K562 (cell line): ENCODE measurements at regions not wholly inside any gene's neighbourhood (a gene's known extent, or its start where the extent isn't known, plus 50 kb on each side); places are given as distances from the start of the nearest gene placed in this dataset.

Experiments
- ARID2 ChIP-seq: fragments of 450-650 bp; IDR thresholded peaks from 2 replicates; pipeline ENCODE4 v1.6.1; 2017; ENCODE audit warnings: antibody characterized with exemption, mild to moderate bottlenecking
- CCNT2 ChIP-seq: IDR thresholded peaks from 2 replicates; pipeline ENCODE4 v1.6.1; 2011; ENCODE audit warnings: borderline replicate concordance, low read depth, mild to moderate bottlenecking, moderate library complexity, mixed read lengths, low read length; ENCODE audit not compliant: insufficient read length; ENCODE audit errors: extremely low read depth
- CREB1 ChIP-seq, 2 experiments: sonication (generic) in 1 of 2; formaldehyde crosslinking in 1 of 2; IDR thresholded peaks; 2 replicates each; pipeline versions ENCODE4 v1.6.1 to v1.8.0; 2012 to 2022; ENCODE audit warnings: inconsistent platforms in 1 of 2, mild to moderate bottlenecking in 1 of 2, missing genetic modification reagents in 1 of 2, moderate library complexity in 1 of 2
- CXXC5 ChIP-seq: fragments of 250-450 bp; sonication (Bioruptor Pico); IDR thresholded peaks from 2 replicates; pipeline ENCODE4 v1.8.0; 2022; ENCODE audit warnings: inconsistent platforms, mild to moderate bottlenecking, moderate library complexity
- MCM3 ChIP-seq: fragments of 450-650 bp; IDR thresholded peaks from 2 replicates; pipeline ENCODE4 v1.6.1; 2016
- NCOR1 ChIP-seq: fragments of 450-650 bp; IDR thresholded peaks from 2 replicates; pipeline ENCODE4 v1.6.1; 2016; ENCODE audit warnings: mild to moderate bottlenecking, moderate library complexity
- SOX6 ChIP-seq: fragments of 450-650 bp; IDR thresholded peaks from 2 replicates; pipeline ENCODE4 v1.6.1; 2014; ENCODE audit warnings: mild to moderate bottlenecking
- TAF1 ChIP-seq: IDR thresholded peaks from 2 replicates; pipeline ENCODE4 v1.6.1; 2011; ENCODE audit warnings: mild to moderate bottlenecking, low read length, moderate library complexity; ENCODE audit not compliant: insufficient read depth, control insufficient read depth, severe bottlenecking; ENCODE audit errors: extremely low read depth
- TEAD1 ChIP-seq, 2 experiments: fragments of 450-650 bp in 1 of 2; sonication (generic) in 1 of 2; formaldehyde crosslinking; IDR thresholded peaks; 2 replicates each; pipeline versions ENCODE4 v1.4.0 to v1.8.0; 2020 to 2022; ENCODE audit warnings: mild to moderate bottlenecking in 2 of 2, missing genetic modification reagents in 1 of 2
- YY1 ChIP-seq, 3 experiments: IDR thresholded peaks; 2 replicates each; pipeline ENCODE4 v1.6.1; 2011; ENCODE audit warnings: low read length in 2 of 3, mild to moderate bottlenecking in 2 of 3, moderate library complexity in 2 of 3, borderline replicate concordance in 1 of 3, control low read depth in 1 of 3, low read depth in 1 of 3; ENCODE audit not compliant: insufficient read depth in 3 of 3, insufficient replicate concordance in 2 of 3, control insufficient read depth in 1 of 3, insufficient read length in 1 of 3; ENCODE audit errors: extremely low read depth in 1 of 3
- ZKSCAN8 ChIP-seq: fragments of 200-800 bp; sonication (Bioruptor generic); IDR thresholded peaks from 2 replicates; pipeline ENCODE4 v1.6.1; 2016; ENCODE audit warnings: missing genetic modification characterization, missing compliant biosample characterization
- TF ChIP-seq, protein P1 (sequence below): sonication (generic); formaldehyde crosslinking; IDR thresholded peaks from 2 replicates; pipeline ENCODE4 v1.8.0; 2023; ENCODE audit warnings: mild to moderate bottlenecking, missing genetic modification reagents
- TF ChIP-seq, protein P2 (sequence below): fragments of 450-650 bp; formaldehyde crosslinking; IDR thresholded peaks from 2 replicates; pipeline ENCODE4 v1.4.0; 2022; ENCODE audit warnings: missing genetic modification characterization
- TF ChIP-seq, protein P3 (sequence below): sonication (generic); formaldehyde crosslinking; IDR thresholded peaks from 2 replicates; pipeline ENCODE4 v1.8.0; 2023; ENCODE audit warnings: missing genetic modification reagents, mild to moderate bottlenecking, borderline replicate concordance
- TF ChIP-seq, protein P4 (sequence below): fragments of 250-450 bp; sonication (Bioruptor Pico); IDR thresholded peaks from 2 replicates; pipeline ENCODE4 v1.5.0; 2020; ENCODE audit warnings: mild to moderate bottlenecking

DNA sequence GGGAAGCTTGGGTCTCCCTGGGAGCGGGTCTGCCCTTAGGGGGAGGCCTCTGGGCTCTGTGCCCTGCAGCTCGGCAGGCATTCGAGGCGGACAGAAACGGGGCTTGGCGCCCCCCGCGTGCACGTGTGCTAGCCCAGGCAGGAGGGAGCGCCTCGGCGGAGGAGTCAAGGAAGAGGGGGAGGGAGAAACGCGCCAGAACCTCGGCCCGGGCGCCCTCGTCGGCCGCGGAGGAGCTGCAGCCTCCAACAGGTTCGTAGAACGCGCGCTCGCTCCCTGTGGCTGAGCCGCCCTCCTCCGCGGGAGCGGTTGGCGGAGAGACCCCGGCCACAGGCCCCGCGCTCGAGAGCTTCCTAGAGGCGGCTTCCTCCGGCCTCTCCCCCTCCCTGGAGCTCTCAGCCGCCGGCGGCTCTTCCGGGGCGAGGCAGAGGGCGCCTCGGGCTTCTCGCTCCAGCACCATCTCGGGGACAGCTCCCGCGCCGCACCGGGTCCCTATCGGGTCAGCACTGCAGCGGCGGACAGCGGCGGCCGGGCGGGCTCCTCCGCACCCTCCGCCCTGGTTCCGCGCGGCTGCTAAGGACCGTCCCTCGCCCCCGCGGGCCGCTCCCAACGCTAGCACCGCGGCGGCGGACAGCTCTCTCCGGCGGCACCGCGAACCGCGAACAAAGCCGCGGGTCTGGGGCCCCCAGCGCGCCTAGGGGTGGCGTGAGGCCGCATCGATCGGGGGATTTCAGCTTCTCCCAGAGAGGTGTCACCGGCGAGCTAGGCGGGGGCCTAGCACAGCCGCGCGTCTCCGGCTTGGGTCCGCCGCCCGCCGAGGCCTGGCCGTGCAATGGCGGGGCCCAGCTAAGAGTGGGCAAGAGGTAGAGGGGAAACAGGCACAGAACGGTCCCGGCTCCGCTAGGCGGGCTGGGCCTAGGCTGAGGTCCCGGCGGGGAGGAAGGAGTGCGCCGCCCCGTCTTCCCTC is 74.6 kb upstream of the CPLX2 start (continued):
- TF ChIP-seq CREB1 (IDR thresholded peaks at IDR 0.05) (0 out of 2 replicates have a peak, but pooled peaks have one; percentile 28), CREB1 (CRISPR knock-in tag; IDR thresholded peaks at IDR 0.05) (peak; percentile 88), CXXC5 (CRISPR knock-in tag) (peak; percentile 95), CCNT2 (peak; percentile 61), SOX6 (no peak), YY1 (IDR thresholded peaks at IDR 0.05; ENCODE audit: borderline replicate concordance in 1 of 3, control insufficient read depth in 1 of 3, extremely low read depth in 1 of 3, insufficient read depth in 3 of 3, insufficient read length in 1 of 3, insufficient replicate concordance in 2 of 3, low read depth in 1 of 3, low read length in 2 of 3) (peak in 1 of 3 experiments; percentile 40), ZKSCAN8 (CRISPR knock-in tag) (0 out of 2 replicates have a peak, but pooled peaks have one; percentile 36), TAF1 (no peak), MCM3 (no peak), ARID2 (no peak), TEAD1 (CRISPR knock-in tag; IDR thresholded peaks at IDR 0.05) (peak; percentile 50 to 97; a peak in 3 of 4 replicates), NCOR1 (no peak)
- TF ChIP-seq, protein P1, sequence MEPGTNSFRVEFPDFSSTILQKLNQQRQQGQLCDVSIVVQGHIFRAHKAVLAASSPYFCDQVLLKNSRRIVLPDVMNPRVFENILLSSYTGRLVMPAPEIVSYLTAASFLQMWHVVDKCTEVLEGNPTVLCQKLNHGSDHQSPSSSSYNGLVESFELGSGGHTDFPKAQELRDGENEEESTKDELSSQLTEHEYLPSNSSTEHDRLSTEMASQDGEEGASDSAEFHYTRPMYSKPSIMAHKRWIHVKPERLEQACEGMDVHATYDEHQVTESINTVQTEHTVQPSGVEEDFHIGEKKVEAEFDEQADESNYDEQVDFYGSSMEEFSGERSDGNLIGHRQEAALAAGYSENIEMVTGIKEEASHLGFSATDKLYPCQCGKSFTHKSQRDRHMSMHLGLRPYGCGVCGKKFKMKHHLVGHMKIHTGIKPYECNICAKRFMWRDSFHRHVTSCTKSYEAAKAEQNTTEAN: peak; percentile 95
- TF ChIP-seq, protein P2, sequence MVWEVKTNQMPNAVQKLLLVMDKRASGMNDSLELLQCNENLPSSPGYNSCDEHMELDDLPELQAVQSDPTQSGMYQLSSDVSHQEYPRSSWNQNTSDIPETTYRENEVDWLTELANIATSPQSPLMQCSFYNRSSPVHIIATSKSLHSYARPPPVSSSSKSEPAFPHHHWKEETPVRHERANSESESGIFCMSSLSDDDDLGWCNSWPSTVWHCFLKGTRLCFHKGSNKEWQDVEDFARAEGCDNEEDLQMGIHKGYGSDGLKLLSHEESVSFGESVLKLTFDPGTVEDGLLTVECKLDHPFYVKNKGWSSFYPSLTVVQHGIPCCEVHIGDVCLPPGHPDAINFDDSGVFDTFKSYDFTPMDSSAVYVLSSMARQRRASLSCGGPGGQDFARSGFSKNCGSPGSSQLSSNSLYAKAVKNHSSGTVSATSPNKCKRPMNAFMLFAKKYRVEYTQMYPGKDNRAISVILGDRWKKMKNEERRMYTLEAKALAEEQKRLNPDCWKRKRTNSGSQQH: no peak
- TF ChIP-seq, protein P3, sequence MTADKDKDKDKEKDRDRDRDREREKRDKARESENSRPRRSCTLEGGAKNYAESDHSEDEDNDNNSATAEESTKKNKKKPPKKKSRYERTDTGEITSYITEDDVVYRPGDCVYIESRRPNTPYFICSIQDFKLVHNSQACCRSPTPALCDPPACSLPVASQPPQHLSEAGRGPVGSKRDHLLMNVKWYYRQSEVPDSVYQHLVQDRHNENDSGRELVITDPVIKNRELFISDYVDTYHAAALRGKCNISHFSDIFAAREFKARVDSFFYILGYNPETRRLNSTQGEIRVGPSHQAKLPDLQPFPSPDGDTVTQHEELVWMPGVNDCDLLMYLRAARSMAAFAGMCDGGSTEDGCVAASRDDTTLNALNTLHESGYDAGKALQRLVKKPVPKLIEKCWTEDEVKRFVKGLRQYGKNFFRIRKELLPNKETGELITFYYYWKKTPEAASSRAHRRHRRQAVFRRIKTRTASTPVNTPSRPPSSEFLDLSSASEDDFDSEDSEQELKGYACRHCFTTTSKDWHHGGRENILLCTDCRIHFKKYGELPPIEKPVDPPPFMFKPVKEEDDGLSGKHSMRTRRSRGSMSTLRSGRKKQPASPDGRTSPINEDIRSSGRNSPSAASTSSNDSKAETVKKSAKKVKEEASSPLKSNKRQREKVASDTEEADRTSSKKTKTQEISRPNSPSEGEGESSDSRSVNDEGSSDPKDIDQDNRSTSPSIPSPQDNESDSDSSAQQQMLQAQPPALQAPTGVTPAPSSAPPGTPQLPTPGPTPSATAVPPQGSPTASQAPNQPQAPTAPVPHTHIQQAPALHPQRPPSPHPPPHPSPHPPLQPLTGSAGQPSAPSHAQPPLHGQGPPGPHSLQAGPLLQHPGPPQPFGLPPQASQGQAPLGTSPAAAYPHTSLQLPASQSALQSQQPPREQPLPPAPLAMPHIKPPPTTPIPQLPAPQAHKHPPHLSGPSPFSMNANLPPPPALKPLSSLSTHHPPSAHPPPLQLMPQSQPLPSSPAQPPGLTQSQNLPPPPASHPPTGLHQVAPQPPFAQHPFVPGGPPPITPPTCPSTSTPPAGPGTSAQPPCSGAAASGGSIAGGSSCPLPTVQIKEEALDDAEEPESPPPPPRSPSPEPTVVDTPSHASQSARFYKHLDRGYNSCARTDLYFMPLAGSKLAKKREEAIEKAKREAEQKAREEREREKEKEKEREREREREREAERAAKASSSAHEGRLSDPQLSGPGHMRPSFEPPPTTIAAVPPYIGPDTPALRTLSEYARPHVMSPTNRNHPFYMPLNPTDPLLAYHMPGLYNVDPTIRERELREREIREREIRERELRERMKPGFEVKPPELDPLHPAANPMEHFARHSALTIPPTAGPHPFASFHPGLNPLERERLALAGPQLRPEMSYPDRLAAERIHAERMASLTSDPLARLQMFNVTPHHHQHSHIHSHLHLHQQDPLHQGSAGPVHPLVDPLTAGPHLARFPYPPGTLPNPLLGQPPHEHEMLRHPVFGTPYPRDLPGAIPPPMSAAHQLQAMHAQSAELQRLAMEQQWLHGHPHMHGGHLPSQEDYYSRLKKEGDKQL: peak; percentile 99; the same call in 1 of the 2 replicates
- TF ChIP-seq, protein P4, sequence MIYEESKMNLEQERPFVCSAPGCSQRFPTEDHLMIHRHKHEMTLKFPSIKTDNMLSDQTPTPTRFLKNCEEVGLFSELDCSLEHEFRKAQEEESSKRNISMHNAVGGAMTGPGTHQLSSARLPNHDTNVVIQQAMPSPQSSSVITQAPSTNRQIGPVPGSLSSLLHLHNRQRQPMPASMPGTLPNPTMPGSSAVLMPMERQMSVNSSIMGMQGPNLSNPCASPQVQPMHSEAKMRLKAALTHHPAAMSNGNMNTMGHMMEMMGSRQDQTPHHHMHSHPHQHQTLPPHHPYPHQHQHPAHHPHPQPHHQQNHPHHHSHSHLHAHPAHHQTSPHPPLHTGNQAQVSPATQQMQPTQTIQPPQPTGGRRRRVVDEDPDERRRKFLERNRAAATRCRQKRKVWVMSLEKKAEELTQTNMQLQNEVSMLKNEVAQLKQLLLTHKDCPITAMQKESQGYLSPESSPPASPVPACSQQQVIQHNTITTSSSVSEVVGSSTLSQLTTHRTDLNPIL (CRISPR knock-in tag): no peak
